Stimulated activated CD4-positive, alpha-beta T cell treated with anti-CD3 and anti-CD28 coated beads, Interleukin-4, amount 100 ng/mL, for 1 hour (primary cell): ENCODE measurements at regions not wholly inside any gene's neighbourhood (a gene's known extent, or its start where the extent isn't known, plus 50 kb on each side); places are given as distances from the start of the nearest gene placed in this dataset.
"Not testable (repeated sequence)": the region's sequence is repeated elsewhere in the genome, so short reads cannot be mapped to it uniquely, and the experiment has no call there.

Source experiments
- DNase-seq: peaks from one replicate; pipeline ENCODE4 v3.0.0-alpha.2; 2020

- DNase-seq, result no peak
Measured at GRCh38 chr1:47638240-47638639, 200.4 kb downstream of the FOXD2 start.

GRCh38 chr1:47638713-47639112 is 200.9 kb downstream of the FOXD2 start:
- no peak for DNase-seq

- DNase-seq, result no peak
Measured at GRCh38 chr1:47643306-47644211, 205.7 kb downstream of the FOXD2 start.

GRCh38 chr1:47644212-47644573 is 206.3 kb downstream of the FOXD2 start:
- DNase-seq, result no peak

- DNase-seq, result no peak
Measured at GRCh38 chr1:47645151-47645550, 207.3 kb downstream of the FOXD2 start.

GRCh38 chr1:47646676-47647075 is 208.8 kb downstream of the FOXD2 start:
- no peak for DNase-seq

- no peak for DNase-seq
Measured at GRCh38 chr1:47647327-47647845, 209.5 kb downstream of the FOXD2 start.

- no peak for DNase-seq
Measured at GRCh38 chr1:47650205-47650604, 212.4 kb downstream of the FOXD2 start.

- DNase-seq, result no peak
Measured at GRCh38 chr1:47650611-47651010, 212.8 kb downstream of the FOXD2 start.

GRCh38 chr1:47651311-47652089 is 213.7 kb downstream of the FOXD2 start:
- DNase-seq, result no peak

- no peak for DNase-seq
Measured at GRCh38 chr1:47655521-47656300, 217.9 kb downstream of the FOXD2 start.

- no peak for DNase-seq
Measured at GRCh38 chr1:47656719-47657685, 219.2 kb downstream of the FOXD2 start.

GRCh38 chr1:47658161-47658920 is 220.5 kb downstream of the FOXD2 start:
- no peak for DNase-seq

GRCh38 chr1:47659146-47659545 is 221.3 kb downstream of the FOXD2 start:
- DNase-seq, result no peak

- DNase-seq, result no peak
Measured at GRCh38 chr1:47660622-47661021, 222.8 kb downstream of the FOXD2 start.

GRCh38 chr1:47661040-47661439 is 223.2 kb downstream of the FOXD2 start:
- DNase-seq, result no peak

GRCh38 chr1:47662068-47662467 is 224.2 kb downstream of the FOXD2 start:
- DNase-seq, result no peak

GRCh38 chr1:47663286-47663685 is 225.4 kb downstream of the FOXD2 start:
- DNase-seq, result no peak

GRCh38 chr1:47664356-47664755 is 226.5 kb downstream of the FOXD2 start:
- no peak for DNase-seq

- not testable (repeated sequence) for DNase-seq
Measured at GRCh38 chr1:47664896-47665295, 227.1 kb downstream of the FOXD2 start.

- DNase-seq, result no peak
Measured at GRCh38 chr1:47669081-47669585, 231.3 kb downstream of the FOXD2 start.
